GDM1 (cell line): ENCODE measurements at regions not wholly inside any gene's neighbourhood (a gene's known extent, or its start where the extent isn't known, plus 50 kb on each side); places are given as distances from the start of the nearest gene placed in this dataset.

Experiments
- DNase-seq: peaks from one replicate; lab custom pipeline; 2025; lab: John Stamatoyannopoulos, UW

DNA sequence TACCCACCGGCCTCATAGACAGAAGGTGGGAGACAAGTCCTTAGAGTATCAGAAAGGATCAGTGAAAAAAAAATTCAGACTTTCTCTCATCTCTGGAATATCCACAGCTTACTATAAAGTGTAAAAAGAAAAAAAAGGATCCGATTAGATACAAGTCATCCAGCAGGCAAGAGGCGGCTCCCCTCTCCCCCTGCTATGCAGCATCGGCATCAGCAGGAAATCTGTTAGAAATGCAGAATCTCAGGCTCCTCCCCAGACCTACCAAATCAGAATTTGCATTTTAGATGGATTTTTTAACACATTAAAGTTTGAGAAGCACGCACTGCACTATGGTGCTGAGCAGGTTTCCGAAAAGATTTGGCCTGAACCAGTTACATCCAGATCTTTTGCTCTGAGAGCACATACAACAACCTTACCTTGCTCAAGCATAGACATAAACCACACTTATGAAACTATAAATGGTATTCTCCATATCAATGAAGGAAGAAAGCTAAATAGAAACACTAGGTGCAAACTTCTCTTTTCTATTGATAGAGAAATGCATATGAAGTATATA lies 117.0 kb upstream of the POU3F2 start:
- DNase-seq, result no peak

DNA sequence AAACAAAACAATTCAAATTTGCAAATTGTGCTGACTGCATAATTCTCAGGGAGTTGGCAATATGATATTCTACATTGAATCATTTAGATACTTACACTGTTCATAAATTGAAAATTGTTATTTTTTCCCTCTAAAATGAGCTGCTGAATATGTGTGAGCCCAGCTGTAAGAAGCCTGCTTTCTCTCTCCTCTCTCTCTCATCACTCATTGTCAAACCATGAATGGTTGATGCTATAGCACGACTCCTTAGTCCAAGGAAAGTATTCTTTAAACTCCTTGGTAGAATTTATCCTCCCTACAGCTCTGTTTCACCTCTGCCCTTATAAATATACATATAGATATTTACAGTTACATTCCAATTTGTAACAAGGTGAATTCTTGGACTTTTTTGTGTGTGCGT lies 116.4 kb upstream of the POU3F2 start:
- no peak for DNase-seq

DNA sequence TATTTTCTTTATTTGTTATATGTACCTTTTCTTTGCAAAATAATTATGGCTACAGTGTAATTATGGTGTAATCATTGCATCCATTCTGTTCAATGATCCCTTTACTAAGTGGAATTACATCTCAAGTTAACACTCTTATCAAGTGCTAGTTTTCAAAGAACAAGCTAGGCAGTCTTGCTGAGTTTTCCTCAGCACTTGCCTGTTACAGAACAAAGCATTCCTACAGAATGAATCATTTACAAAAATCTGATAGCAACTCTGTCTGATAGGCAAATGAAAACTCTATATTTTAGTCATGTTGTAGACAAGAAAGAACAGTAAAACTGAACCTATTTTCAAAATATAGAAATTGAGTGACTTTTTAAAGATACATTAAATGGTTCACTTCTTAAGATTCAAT lies 109.8 kb upstream of the POU3F2 start:
- no peak for DNase-seq

DNA sequence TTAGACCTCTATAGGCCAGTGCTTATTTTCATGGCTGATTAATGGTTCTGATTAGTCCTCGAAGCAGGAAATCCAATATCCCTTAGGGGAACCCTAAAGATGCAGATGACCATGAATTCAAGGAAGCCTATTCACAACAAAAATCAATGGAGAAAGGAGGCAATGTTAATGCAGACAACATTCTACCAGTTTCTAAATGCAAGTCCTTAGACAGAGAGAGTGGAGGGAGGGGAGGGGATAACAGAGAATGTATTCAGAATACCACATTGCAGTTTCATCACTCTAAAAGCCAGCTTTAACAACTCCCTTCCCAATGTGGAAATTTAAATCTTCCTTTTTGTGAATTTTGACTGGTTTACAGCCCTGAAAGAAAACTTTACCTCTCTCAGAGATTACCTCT lies 87.1 kb upstream of the POU3F2 start:
- no peak for DNase-seq

DNA sequence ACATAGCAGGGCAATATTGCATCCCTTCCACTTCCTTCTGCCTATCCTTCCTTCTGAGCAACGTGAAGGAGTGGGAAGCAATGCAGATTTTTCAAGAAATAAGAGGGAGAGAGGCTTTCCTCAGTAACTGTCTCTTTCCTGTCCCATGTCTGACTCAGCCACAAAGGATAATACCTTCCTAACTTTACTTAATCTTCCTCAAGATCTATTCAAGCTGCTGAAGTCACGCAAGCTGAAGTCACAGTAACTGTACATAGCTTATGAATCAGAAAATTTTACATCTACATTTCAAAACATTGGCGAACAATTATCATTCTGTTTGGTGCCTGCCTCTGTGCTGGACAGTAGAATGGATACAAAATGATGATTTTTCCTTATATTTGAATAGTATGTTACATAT lies 86.4 kb upstream of the POU3F2 start:
- DNase-seq, result no peak

DNA sequence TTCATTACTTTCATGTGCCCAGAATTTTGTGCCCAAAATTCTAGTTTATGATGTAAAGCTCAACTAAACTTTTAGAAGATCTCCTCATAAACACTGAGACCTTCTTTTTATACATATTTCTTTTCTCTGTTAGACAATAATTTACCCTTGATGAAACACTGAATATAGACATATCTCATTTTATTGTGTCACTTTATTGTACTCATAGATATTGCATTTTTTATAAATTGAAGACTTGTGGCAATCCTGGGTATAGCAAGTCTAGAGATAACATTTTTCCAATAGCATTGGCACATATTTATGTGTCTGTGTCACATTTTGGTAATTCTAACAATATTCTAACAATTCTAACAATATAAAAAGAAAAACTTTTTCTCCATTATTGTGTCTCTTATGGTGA lies 74.9 kb upstream of the POU3F2 start:
- no peak for DNase-seq

DNA sequence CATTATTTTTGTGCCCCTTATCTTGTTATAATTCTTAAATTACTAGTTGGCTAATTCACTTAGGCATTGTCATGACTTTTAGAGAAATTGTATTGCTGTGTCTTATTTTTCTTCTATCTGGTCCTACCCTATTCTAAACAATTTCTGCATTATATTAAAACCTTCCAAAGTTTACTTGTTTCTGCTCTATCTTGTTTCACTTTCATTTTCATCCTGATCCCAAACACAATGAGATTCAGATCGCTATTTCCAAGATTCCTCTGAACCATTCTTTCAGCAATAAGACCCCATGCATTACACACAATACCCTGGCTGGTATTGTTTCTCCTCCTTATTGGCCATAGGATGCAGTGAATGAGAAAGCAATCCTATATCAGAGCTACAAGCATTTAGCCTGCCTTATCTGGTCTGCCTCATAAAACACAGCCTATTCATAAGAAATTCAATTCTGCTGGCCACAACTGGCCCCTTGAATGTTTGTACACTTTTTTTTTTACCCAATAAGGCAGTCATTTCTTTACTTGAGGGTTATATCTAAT lies 69.9 kb upstream of the POU3F2 start:
- no peak for DNase-seq

DNA sequence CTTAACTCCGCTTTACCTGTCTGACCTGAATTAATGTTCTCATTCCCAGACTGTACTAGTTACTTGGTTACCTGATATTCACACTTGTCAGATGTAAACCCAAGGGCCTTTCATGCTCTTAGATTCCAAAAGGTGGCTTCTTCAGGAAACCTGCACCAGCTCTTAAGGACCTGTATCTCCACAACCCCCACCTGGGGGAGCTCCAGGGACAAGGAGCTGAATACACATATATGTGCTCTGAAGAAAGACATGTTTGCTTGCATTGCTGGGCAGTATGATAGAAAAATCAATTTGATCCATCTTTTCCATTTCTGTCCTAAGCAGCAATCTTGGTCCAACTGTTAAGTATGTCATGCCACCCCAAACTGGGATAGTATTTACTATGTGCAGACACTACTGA lies 64.8 kb upstream of the POU3F2 start:
- no peak for DNase-seq

DNA sequence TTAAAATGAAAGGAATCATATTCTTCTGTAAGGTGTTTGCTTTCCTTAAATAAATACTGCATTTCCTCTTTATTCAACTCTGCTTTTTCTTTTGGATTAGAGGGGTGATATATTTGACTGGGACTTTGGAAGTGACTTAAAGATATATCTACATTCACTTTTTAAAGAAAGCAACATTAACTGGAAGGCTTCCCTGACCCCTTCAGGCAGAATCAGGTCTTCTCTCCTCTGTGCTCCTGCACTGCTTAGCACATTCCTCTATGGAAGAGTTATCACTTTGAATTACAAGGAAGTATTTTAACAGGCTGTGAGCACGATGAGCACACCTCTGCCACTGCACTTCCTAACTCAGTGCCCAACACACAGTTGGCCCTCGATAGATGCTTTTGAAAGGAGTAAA lies 59.2 kb upstream of the POU3F2 start:
- no peak for DNase-seq

DNA sequence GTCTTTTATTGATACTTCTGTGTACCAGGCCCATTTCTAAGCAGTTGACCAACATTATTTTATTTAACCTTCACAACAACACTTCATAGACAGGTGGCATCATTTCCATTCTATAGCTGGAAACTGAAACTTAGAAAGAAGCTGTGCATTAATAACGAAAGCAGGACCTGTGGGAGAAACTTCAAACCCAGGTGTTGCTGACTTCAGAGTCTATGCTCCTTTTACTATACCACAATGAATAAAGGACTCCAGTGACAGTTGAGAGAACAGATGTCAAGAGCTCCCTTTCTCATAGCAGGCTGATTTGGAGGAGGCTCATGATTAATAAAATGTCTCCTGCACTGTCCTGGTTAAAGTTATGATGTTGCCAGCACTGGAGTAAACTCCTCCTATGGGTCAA lies 56.6 kb upstream of the POU3F2 start:
- no peak for DNase-seq

DNA sequence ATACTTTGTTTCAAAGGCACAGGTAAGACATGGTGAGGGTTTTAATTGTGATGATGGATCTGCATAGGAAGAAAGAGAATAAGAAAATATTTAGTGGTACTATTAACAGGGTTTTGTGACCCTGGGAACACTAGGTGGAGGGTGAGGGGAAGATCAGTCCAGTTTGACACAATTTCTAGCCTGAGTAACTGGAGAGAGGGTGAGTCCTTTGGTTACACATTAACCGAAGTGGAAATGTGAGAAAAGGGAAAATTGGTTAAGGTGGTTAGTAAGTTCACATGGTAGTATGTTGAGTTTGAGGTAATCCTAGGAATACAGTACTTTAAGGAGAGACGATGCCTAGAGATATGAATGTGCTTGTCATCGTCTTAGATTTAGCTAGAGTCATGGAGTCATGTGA lies 54.8 kb upstream of the POU3F2 start:
- no peak for DNase-seq

DNA sequence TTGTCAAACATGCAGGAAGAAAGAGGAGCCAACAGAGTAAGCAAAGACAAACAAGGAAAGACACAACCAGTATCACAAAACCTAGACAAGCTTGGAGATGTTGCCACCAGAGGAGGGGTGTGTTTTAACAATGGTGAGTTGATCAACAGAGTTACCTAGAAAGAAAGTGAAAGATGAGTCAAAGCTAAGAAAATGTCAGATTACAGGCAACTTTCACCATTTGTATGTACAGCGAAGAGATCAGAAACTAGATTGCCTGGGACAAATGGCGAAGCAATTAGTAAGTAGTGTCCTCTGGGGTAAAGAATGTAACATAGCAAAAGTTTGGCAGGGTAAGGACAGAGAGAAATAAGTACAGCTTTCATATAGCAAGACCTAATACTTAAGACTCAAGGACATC lies 51.6 kb upstream of the POU3F2 start:
- DNase-seq, result no peak

DNA sequence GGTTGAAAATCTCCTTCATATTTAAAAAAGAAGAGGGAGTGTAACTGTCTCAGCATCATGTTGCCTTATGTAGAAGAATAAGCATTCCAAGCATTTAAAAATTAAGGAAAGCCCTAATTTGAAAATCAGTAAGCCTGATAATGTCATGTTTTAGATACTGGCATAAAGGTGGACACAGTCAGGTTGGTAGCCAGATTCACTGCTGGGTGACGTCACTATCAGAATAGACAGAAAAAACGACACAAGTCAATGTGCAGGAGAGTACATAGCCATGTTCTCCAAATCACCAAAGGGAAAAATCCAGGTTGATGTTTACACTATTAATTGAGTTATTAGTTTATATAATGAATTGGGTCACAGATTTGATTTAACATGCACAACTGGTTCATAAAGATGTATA lies 50.8 kb upstream of the POU3F2 start:
- no peak for DNase-seq
